MM.1S (cell line): ENCODE measurements at regions not wholly inside any gene's neighbourhood (a gene's known extent, or its start where the extent isn't known, plus 50 kb on each side); places are given as distances from the start of the nearest gene placed in this dataset.

Experiments used
- DNase-seq: peaks from one replicate; pipeline ENCODE4 v3.0.0-alpha.2; 2015
- H2AFZ ChIP-seq: fragments of 300-600 bp; sonication (generic); 2 replicates; pipeline ENCODE4 v1.6.0; 2016; ENCODE audit warnings: antibody characterized with exemption, low read length
- H3F3A ChIP-seq: fragments of 300-600 bp; sonication (generic); 2 replicates; pipeline ENCODE4 v1.6.1; 2016; ENCODE audit warnings: mild to moderate bottlenecking, antibody characterized with exemption, low read length, moderate library complexity, mixed read lengths; ENCODE audit not compliant: insufficient read depth
- H3K27ac ChIP-seq: fragments of 300-600 bp; sonication (generic); 2 replicates; pipeline ENCODE4 v1.5.1; 2016; ENCODE audit warnings: mild to moderate bottlenecking, low read length
- H3K27me3 ChIP-seq: fragments of 300-600 bp; sonication (generic); replicated peaks from 2 replicates; pipeline ENCODE4 v1.6.0; 2016; ENCODE audit warnings: low read length; ENCODE audit not compliant: insufficient read depth
- H3K36me3 ChIP-seq: fragments of 300-600 bp; sonication (generic); replicated peaks from 2 replicates; pipeline ENCODE4 v1.6.1; 2016; ENCODE audit warnings: mild to moderate bottlenecking, low read length, mixed read lengths; ENCODE audit not compliant: insufficient read depth
- H3K4me1 ChIP-seq: fragments of 300-600 bp; sonication (generic); 2 replicates; pipeline ENCODE4 v1.6.1; 2016; ENCODE audit warnings: low read length, mixed read lengths
- H3K4me2 ChIP-seq: fragments of 300-600 bp; sonication (generic); 2 replicates; pipeline ENCODE4 v1.6.0; 2016; ENCODE audit warnings: low read depth, low read length
- H3K4me3 ChIP-seq: fragments of 300-600 bp; sonication (generic); 2 replicates; pipeline ENCODE4 v1.5.1; 2016; ENCODE audit warnings: low read length, mixed read lengths
- H3K79me2 ChIP-seq: fragments of 300-600 bp; sonication (generic); 2 replicates; pipeline ENCODE4 v1.6.1; 2016; ENCODE audit warnings: mixed run types, low read length, mixed read lengths
- H3K9ac ChIP-seq: fragments of 300-600 bp; sonication (generic); 2 replicates; pipeline ENCODE4 v1.6.1; 2016; ENCODE audit warnings: low read length, mixed read lengths
- H3K9me2 ChIP-seq: fragments of 300-600 bp; sonication (generic); replicated peaks from 2 replicates; pipeline ENCODE4 v1.6.1; 2016; ENCODE audit warnings: mild to moderate bottlenecking, low read length, mixed read lengths; ENCODE audit not compliant: insufficient read depth
- H3K9me3 ChIP-seq: fragments of 300-600 bp; sonication (generic); replicated peaks from 2 replicates; pipeline ENCODE4 v1.6.1; 2016; ENCODE audit warnings: mild to moderate bottlenecking, low read length, mixed read lengths; ENCODE audit not compliant: insufficient read depth
- H4K20me1 ChIP-seq: fragments of 300-600 bp; sonication (generic); 2 replicates; pipeline ENCODE4 v1.6.1; 2016; ENCODE audit warnings: mild to moderate bottlenecking, low read length, moderate library complexity, mixed read lengths; ENCODE audit not compliant: insufficient read depth
- EZH2 ChIP-seq: fragments of 300-600 bp; sonication (generic); optimal IDR thresholded peaks from 2 replicates; pipeline ENCODE3; 2017; ENCODE audit warnings: low read depth, mild to moderate bottlenecking, antibody characterized with exemption, low read length, mixed read lengths
- EZH2phosphoT487 ChIP-seq: fragments of 300-600 bp; sonication (generic); IDR thresholded peaks from 2 replicates; pipeline ENCODE4 v1.6.1; 2018; ENCODE audit warnings: antibody characterized with exemption, low read length
- TF ChIP-seq, protein P1 (sequence below): fragments of 300-600 bp; sonication (generic); IDR thresholded peaks from 2 replicates; pipeline ENCODE4 v1.5.1; 2016; ENCODE audit warnings: antibody characterized with exemption, low read length, mixed read lengths

DNA sequence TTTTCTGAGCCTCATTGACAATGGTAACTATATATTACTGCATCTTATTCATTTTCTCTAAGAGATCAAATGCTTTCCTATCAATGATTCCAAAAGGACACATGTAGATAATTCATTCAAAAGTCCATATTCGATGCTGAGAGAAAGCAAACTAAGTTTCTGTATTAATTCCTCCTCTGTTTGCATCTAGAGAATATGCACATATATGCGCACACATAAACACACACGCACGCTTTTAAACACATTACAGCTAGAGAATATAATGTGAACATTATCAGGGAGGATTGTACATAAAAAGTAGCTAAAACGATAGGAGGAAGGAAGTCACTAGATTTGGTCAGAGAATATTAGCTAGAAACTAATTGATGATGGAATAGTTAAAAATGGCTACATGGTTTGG lies 379.0 kb upstream of the NETO1 start:
- no peak for TF ChIP-seq EZH2phosphoT487
- TF ChIP-seq EZH2 = no peak
- TF ChIP-seq, protein P1, sequence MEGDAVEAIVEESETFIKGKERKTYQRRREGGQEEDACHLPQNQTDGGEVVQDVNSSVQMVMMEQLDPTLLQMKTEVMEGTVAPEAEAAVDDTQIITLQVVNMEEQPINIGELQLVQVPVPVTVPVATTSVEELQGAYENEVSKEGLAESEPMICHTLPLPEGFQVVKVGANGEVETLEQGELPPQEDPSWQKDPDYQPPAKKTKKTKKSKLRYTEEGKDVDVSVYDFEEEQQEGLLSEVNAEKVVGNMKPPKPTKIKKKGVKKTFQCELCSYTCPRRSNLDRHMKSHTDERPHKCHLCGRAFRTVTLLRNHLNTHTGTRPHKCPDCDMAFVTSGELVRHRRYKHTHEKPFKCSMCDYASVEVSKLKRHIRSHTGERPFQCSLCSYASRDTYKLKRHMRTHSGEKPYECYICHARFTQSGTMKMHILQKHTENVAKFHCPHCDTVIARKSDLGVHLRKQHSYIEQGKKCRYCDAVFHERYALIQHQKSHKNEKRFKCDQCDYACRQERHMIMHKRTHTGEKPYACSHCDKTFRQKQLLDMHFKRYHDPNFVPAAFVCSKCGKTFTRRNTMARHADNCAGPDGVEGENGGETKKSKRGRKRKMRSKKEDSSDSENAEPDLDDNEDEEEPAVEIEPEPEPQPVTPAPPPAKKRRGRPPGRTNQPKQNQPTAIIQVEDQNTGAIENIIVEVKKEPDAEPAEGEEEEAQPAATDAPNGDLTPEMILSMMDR = no peak
- no peaks in the 10 kb centered on the region for H3F3A ChIP-seq
- no peak for DNase-seq

DNA sequence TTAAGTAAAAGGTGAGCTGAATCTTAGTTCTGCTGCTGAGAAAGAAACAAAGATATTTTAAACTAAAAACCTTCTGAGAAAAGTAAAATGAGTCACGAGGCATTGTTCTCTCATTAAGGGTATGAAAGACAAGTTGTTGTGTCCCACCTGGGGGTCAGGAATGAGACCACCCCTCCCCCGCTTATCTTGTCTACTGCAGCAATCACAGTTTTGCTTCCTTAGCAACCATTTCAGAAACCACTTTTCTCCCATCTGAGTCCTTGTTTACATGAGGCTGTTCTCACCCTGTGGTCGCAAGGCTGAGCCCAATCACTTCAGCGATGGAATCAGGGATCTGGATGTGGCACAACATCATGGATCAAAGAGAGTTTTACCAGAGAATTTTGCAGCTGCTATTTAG lies 377.6 kb upstream of the NETO1 start:
- Histone ChIP-seq H4K20me1 (no peaks in the 10 kb centered on the region), H3K79me2 (no peaks in the 10 kb centered on the region), H3K4me1 (no peaks in the 10 kb centered on the region), H3K9me3 (no peaks in the 10 kb centered on the region), H3K36me3 (no peaks in the 10 kb centered on the region), H2AFZ (no peak overlapping the region), H3K27ac (no peak overlapping the region), H3K4me3 (no peak overlapping the region), H3F3A (no peaks in the 10 kb centered on the region), H3K9me2 (no peaks in the 10 kb centered on the region), H3K9ac (no peak overlapping the region), H3K27me3 (no peaks in the 10 kb centered on the region), H3K4me2 (no peak overlapping the region)
- TF ChIP-seq EZH2phosphoT487 (no peak), EZH2 (no peak)
- TF ChIP-seq, protein P1 = no peak
- DNase-seq = no peak

More for the DNA sequence above, 379.0 kb upstream of the NETO1 start:
- Histone ChIP-seq H3K4me2 (no peak overlapping the region), H3K27me3 (no peaks in the 10 kb centered on the region), H3K9ac (no peak overlapping the region), H3K36me3 (no peaks in the 10 kb centered on the region), H3K4me1 (no peaks in the 10 kb centered on the region), H3K79me2 (no peaks in the 10 kb centered on the region), H2AFZ (no peak overlapping the region), H3K4me3 (no peak overlapping the region), H3K9me2 (no peaks in the 10 kb centered on the region), H3K9me3 (no peaks in the 10 kb centered on the region), H4K20me1 (no peaks in the 10 kb centered on the region), H3K27ac (no peak overlapping the region)

DNA sequence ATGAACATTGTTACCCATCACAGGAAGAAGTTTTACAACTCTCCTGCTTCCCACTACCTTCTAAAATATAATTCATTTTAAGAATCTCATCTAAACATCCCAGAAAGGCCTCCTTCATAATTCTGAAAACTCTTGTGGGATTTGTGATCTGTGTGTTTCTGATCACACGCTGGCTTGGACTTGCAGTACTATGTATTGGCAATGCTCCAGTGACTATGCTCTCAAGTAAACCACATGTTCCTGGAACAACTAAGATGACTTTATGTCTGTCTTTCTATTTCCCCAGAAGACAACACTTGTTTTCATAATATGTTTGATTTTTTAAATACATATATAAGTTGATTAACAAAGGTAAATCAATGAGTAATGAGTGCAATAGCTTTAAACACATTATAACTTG lies 376.6 kb upstream of the NETO1 start:
- Histone ChIP-seq H3K27me3 (no peaks in the 10 kb centered on the region), H3K9me2 (no peaks in the 10 kb centered on the region), H3K9me3 (no peaks in the 10 kb centered on the region), H3K4me2 (no peak overlapping the region), H3K9ac (no peak overlapping the region), H3K27ac (no peak overlapping the region), H3F3A (no peaks in the 10 kb centered on the region), H3K36me3 (no peaks in the 10 kb centered on the region), H3K4me3 (no peak overlapping the region), H3K79me2 (no peaks in the 10 kb centered on the region), H3K4me1 (no peaks in the 10 kb centered on the region), H2AFZ (no peak overlapping the region), H4K20me1 (no peaks in the 10 kb centered on the region)
- no peak for DNase-seq
- TF ChIP-seq, protein P1 = no peak
- TF ChIP-seq EZH2 (no peak), EZH2phosphoT487 (no peak)
